HG03469 (cell line): ENCODE measurements at regions not wholly inside any gene's neighbourhood (a gene's known extent, or its start where the extent isn't known, plus 50 kb on each side); places are given as distances from the start of the nearest gene placed in this dataset.

Experiments used
- ATAC-seq: cut with Tn5 transposase; IDR thresholded peaks from one replicate; pipeline ENCODE4 v1.9.1; 2021; ENCODE audit warnings: mild to moderate bottlenecking, moderate library complexity, moderate number of reproducible peaks; ENCODE audit not compliant: unreplicated experiment

- ATAC-seq: no peak
Measured at GRCh38 chr13:88526853-88527215, 855.7 kb downstream of the SLITRK5 start.

- ATAC-seq: no peak
Measured at GRCh38 chr13:88541994-88542393, 870.8 kb downstream of the SLITRK5 start.

GRCh38 chr13:88544836-88545235 is 873.7 kb downstream of the SLITRK5 start:
- ATAC-seq: no peak

GRCh38 chr13:88552966-88553365 is 881.8 kb downstream of the SLITRK5 start:
- ATAC-seq: no peak

GRCh38 chr13:88565566-88565965 is 894.4 kb downstream of the SLITRK5 start:
- no peak for ATAC-seq

GRCh38 chr13:88585861-88586260 is 914.7 kb downstream of the SLITRK5 start:
- ATAC-seq: no peak

GRCh38 chr13:88586263-88586662 is 915.1 kb downstream of the SLITRK5 start:
- ATAC-seq: no peak

- ATAC-seq: no peak
Measured at GRCh38 chr13:88590574-88590973, 919.4 kb downstream of the SLITRK5 start.

- no peak for ATAC-seq
Measured at GRCh38 chr13:88592105-88592504, 920.9 kb downstream of the SLITRK5 start.

GRCh38 chr13:88601949-88602348 is 930.8 kb downstream of the SLITRK5 start:
- no peak for ATAC-seq

- ATAC-seq: no peak
Measured at GRCh38 chr13:88602786-88603777, 931.9 kb downstream of the SLITRK5 start.

- no peak for ATAC-seq
Measured at GRCh38 chr13:88617176-88617575, 946.0 kb downstream of the SLITRK5 start.

GRCh38 chr13:88622362-88622973 is 951.3 kb downstream of the SLITRK5 start:
- ATAC-seq: no peak

GRCh38 chr13:88623150-88623549 is 952.0 kb downstream of the SLITRK5 start:
- no peak for ATAC-seq

GRCh38 chr13:88627071-88627470 is 955.9 kb downstream of the SLITRK5 start:
- ATAC-seq: no peak

GRCh38 chr13:88628882-88629281 is 957.7 kb downstream of the SLITRK5 start:
- no peak for ATAC-seq

GRCh38 chr13:88637935-88638334 is 966.8 kb downstream of the SLITRK5 start:
- ATAC-seq: no peak

- ATAC-seq: no peak
Measured at GRCh38 chr13:88643233-88643632, 972.1 kb downstream of the SLITRK5 start.

- no peak for ATAC-seq
Measured at GRCh38 chr13:88648598-88649373, 977.6 kb downstream of the SLITRK5 start.

GRCh38 chr13:88649855-88650254 is 978.7 kb downstream of the SLITRK5 start:
- ATAC-seq: no peak

- no peak for ATAC-seq
Measured at GRCh38 chr13:88651531-88651930, 980.4 kb downstream of the SLITRK5 start.
